ENCODE measurements at regions not wholly inside any gene's neighbourhood (a gene's known extent, or its start where the extent isn't known, plus 50 kb on each side); places are given as distances from the start of the nearest gene placed in this dataset.
"Not testable (repeated sequence)": the region's sequence is repeated elsewhere in the genome, so short reads cannot be mapped to it uniquely, and the experiment has no call there.

DNA sequence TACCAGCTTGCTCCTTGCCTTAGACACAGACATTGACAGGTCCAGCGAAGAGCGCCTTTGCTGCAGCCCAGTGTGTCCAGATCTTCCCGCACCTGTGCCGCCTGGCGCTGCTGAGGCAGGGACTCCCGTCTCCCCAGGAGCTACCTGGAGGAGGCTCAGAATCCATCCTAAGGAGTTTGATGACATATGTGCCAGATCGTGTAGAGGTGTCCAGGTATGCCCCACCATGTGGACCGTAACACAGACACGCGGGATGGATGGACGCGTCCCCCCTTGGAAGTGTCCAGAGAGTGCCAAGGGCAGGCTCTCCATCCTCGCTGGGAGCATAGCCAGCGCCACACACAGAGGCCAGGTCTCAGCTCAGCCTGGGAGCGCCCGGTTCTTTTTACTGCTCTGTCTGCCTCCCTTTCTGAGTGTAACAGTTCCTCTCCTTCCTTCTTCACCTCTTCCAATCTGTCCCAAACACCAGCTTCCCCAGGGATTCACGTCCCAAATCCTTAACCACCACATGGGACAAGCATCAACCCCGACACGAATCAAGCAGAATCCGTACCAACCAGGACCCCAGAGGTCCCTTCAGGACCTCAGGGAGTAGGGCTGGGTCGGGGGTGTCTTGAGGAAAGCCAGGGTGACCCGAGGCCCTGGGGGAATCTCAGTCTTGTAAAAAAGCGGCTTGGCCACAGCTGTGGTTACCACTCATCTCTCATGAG is 126.7 kb downstream of the GOLGA8T start:
- H3K4me1 ChIP-seq (ENCODE audit: control insufficient read depth, insufficient read depth, low read length); H3K9me3 ChIP-seq (ENCODE audit: control insufficient read depth, insufficient read depth, low read depth, low read length); CTCF ChIA-PET; H3K4me3 ChIP-seq (ENCODE audit: low read depth, low read length); H3K36me3 ChIP-seq (ENCODE audit: control insufficient read depth in 2 of 2, insufficient read depth in 1 of 2, low read length in 2 of 2); H3K27ac ChIP-seq (ENCODE audit: extremely low read depth, low read depth, low read length); POLR2A ChIA-PET: not testable (repeated sequence)

DNA sequence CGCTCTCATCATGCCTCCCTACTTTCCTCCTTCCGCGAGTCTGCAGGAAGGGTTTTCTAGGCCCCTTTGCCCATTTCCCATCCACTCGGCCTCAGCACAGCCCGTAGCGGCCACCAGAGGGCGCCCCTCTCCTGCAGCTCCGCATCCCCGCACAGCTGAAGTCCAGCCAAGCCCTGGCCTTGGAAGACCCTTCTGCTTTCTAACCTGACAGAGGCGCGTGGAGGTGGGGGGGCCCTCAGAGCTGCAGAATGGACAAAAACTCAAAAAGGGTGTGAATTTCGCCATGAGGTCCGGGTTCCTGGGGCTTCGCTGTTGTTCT is 127.2 kb downstream of the GOLGA8T start:
- H3K27ac ChIP-seq (ENCODE audit: extremely low read depth, low read depth, low read length); H3K4me1 ChIP-seq (ENCODE audit: control insufficient read depth, insufficient read depth, low read length); H3K9me3 ChIP-seq (ENCODE audit: control insufficient read depth, insufficient read depth, low read depth, low read length); H3K36me3 ChIP-seq (ENCODE audit: control insufficient read depth in 2 of 2, insufficient read depth in 1 of 2, low read length in 2 of 2); H3K4me3 ChIP-seq (ENCODE audit: low read depth, low read length); POLR2A ChIA-PET; CTCF ChIA-PET: not testable (repeated sequence)

DNA sequence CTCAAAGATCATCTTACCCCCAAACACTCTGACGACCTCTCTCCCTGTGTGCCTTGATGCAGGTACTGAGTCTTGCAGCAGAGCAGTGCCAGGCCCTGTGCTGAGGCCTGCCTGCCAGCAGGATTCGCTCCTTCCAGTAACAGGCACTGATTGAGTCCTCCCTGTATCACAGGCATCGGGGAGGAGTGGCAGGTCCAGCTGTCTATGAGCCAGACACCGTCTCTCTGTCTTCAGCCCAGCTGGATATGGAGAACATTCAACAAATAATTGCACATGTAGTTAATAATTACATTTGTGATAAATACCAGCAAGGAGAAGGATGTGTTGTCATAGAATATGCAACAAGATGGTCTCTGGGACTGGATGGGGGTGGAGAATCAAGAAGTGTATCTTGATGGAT is 129.1 kb downstream of the GOLGA8T start:
- H3K27ac ChIP-seq (ENCODE audit: extremely low read depth, low read depth, low read length); H3K4me3 ChIP-seq (ENCODE audit: low read depth, low read length); H3K36me3 ChIP-seq (ENCODE audit: control insufficient read depth in 2 of 2, insufficient read depth in 1 of 2, low read length in 2 of 2); POLR2A ChIA-PET; CTCF ChIA-PET; H3K9me3 ChIP-seq (ENCODE audit: control insufficient read depth, insufficient read depth, low read depth, low read length); H3K4me1 ChIP-seq (ENCODE audit: control insufficient read depth, insufficient read depth, low read length): not testable (repeated sequence)

DNA sequence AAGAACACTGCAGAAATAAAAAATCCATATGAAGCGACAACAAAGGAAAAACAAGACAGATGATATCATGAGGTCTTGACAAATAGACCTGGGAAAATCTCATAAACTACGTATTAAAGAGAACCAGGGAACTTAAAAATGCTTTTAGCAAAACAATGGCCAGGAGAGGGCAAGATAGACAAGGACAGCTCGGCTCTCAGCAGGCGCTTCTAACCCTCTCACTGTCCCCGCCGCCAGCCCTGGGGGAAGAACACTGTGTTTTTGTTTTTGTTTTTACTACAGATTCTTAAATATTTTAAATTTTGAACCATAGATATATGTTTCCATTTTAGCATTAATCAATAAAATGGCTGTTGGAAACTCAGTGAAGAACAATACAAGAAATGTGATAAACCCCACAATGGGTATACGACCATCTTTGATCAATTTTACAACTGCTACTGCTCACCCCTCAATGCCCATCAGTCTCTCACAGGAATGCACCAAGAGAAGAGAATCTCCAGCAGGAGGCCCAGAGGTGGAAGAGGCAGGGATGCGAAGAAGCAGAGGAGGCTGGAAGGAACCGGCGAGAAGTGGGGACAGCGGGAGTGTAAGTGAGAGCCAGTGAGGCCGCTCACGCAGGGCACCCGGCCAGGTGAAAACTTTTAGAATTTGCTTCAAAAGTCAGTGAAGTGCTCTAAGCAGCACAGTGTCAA is 98.0 kb downstream of the CHRFAM7A start:
- not testable (repeated sequence) for H3K4me3 ChIP-seq (ENCODE audit: low read depth, low read length)

DNA sequence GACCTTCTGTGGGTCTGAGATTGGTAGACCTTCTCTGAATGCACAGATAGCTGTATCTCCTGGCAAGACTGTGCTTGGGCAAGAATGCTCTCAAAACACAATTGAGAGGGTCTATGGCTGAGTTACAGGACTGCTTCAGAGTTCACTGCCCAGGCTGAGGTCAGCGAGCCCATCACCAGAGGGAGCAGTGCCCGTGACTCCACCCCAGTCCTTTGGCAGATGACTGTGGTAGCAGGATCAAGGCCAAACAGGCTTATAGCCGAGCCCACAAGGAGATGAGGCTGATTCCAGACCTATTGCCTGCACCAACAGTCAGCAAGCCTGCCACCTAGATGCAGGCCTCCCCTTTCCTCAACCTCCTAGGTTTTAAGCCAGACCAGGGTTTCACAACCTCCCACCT is 89.4 kb downstream of the CHRFAM7A start:
- H3K27ac ChIP-seq (ENCODE audit: extremely low read depth, low read depth, low read length); H3K36me3 ChIP-seq (ENCODE audit: control insufficient read depth in 2 of 2, insufficient read depth in 1 of 2, low read length in 2 of 2); H3K9me3 ChIP-seq (ENCODE audit: control insufficient read depth, insufficient read depth, low read depth, low read length); H3K4me3 ChIP-seq (ENCODE audit: low read depth, low read length); POLR2A ChIA-PET; H3K4me1 ChIP-seq (ENCODE audit: control insufficient read depth, insufficient read depth, low read length); CTCF ChIA-PET: not testable (repeated sequence)

More for the DNA sequence above, 98.0 kb downstream of the CHRFAM7A start:
- H3K36me3 ChIP-seq (ENCODE audit: control insufficient read depth in 2 of 2, insufficient read depth in 1 of 2, low read length in 2 of 2); H3K9me3 ChIP-seq (ENCODE audit: control insufficient read depth, insufficient read depth, low read depth, low read length); CTCF ChIA-PET; POLR2A ChIA-PET; H3K27ac ChIP-seq (ENCODE audit: extremely low read depth, low read depth, low read length); H3K4me1 ChIP-seq (ENCODE audit: control insufficient read depth, insufficient read depth, low read length): not testable (repeated sequence)
